ENCODE measurements at regions not wholly inside any gene's neighbourhood (a gene's known extent, or its start where the extent isn't known, plus 50 kb on each side); places are given as distances from the start of the nearest gene placed in this dataset.

- TF ChIP-seq, protein P1, sequence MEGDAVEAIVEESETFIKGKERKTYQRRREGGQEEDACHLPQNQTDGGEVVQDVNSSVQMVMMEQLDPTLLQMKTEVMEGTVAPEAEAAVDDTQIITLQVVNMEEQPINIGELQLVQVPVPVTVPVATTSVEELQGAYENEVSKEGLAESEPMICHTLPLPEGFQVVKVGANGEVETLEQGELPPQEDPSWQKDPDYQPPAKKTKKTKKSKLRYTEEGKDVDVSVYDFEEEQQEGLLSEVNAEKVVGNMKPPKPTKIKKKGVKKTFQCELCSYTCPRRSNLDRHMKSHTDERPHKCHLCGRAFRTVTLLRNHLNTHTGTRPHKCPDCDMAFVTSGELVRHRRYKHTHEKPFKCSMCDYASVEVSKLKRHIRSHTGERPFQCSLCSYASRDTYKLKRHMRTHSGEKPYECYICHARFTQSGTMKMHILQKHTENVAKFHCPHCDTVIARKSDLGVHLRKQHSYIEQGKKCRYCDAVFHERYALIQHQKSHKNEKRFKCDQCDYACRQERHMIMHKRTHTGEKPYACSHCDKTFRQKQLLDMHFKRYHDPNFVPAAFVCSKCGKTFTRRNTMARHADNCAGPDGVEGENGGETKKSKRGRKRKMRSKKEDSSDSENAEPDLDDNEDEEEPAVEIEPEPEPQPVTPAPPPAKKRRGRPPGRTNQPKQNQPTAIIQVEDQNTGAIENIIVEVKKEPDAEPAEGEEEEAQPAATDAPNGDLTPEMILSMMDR (IDR thresholded peaks at IDR 0.05; ENCODE audit: poor library complexity, severe bottlenecking): no peak
- TF ChIP-seq POLR2AphosphoS5 (IDR thresholded peaks at IDR 0.05) (no peak), EZH2 (IDR thresholded peaks at IDR 0.05; ENCODE audit: borderline replicate concordance, insufficient read depth, low read length, poor library complexity, severe bottlenecking) (no peak), EP300 (conservative IDR thresholded peaks at IDR 0.05; ENCODE audit: poor library complexity, severe bottlenecking) (no peak), MXI1 (conservative IDR thresholded peaks at IDR 0.05; ENCODE audit: poor library complexity, severe bottlenecking) (no peak), RAD21 (conservative IDR thresholded peaks at IDR 0.05) (no peak)
- TF ChIP-seq, protein P2, sequence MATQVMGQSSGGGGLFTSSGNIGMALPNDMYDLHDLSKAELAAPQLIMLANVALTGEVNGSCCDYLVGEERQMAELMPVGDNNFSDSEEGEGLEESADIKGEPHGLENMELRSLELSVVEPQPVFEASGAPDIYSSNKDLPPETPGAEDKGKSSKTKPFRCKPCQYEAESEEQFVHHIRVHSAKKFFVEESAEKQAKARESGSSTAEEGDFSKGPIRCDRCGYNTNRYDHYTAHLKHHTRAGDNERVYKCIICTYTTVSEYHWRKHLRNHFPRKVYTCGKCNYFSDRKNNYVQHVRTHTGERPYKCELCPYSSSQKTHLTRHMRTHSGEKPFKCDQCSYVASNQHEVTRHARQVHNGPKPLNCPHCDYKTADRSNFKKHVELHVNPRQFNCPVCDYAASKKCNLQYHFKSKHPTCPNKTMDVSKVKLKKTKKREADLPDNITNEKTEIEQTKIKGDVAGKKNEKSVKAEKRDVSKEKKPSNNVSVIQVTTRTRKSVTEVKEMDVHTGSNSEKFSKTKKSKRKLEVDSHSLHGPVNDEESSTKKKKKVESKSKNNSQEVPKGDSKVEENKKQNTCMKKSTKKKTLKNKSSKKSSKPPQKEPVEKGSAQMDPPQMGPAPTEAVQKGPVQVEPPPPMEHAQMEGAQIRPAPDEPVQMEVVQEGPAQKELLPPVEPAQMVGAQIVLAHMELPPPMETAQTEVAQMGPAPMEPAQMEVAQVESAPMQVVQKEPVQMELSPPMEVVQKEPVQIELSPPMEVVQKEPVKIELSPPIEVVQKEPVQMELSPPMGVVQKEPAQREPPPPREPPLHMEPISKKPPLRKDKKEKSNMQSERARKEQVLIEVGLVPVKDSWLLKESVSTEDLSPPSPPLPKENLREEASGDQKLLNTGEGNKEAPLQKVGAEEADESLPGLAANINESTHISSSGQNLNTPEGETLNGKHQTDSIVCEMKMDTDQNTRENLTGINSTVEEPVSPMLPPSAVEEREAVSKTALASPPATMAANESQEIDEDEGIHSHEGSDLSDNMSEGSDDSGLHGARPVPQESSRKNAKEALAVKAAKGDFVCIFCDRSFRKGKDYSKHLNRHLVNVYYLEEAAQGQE (IDR thresholded peaks at IDR 0.05; ENCODE audit: borderline replicate concordance): no peak
Measured at GRCh38 chr3:126290325-126290724, 66.9 kb downstream of the KLF15 start.
